ENCODE measurements at regions not wholly inside any gene's neighbourhood (a gene's known extent, or its start where the extent isn't known, plus 50 kb on each side); places are given as distances from the start of the nearest gene placed in this dataset.

DNA sequence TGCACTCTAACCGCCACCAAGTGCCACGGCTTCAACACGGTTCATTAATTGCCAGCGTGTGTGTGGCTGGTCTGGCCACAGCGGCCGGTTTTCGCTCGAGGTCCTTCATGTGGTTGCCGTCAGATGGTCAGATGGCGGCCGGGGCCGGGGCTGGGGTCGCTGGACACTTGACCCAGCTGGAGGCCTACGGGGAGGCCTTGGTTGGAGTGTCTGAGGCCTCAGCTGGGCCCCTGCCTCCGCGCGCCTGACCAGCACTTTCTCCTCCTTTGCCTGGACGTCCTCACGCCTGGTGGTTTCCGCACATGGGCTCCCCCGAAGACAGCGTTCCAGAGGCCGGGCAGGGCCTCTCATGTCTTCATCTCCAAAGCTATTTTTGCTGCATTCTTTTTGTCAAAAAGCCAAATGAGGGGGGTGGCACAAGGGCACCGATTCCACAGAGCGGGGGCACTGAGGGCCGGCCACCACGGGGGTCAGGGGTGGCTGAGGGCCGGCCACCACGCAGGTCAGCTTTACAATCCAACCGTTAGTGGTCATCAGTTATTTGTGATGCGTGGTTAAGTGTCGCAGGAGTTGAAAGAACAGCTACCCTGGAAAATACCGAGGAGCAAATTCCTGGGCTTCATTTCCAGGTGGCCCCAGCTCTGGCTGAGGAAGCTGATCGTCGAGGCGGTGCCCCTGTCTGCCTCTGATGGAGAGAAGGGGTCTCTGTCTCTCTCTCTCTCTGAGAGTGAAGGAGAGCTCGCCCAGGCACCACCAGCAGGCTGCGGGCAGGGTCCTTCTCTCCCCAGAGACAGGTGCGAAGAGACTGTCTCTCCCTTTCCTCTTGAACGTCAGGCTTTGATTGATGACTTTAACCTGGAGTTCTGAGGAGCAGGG lies 50.5 kb upstream of the FRMD1 start:
- ATAC-seq (replicated peaks): no peak
- Mint-ChIP-seq H3K27me3 (peaks cover 19% of the 10 kb centered on the region), H3K36me3 (ENCODE audit: low read depth) (no peaks in the 10 kb centered on the region), H3K4me3 (no peak overlapping the region), H3K9me3 (no peaks in the 10 kb centered on the region), H3K27ac (no peak overlapping the region), H3K4me1 (no peaks in the 10 kb centered on the region)

GRCh38 chr6:168128631-168129291 lies 49.7 kb upstream of the FRMD1 start:
- peaks cover 19% of the 10 kb centered on the region for H3K27me3 Mint-ChIP-seq
- no peak for ATAC-seq (replicated peaks)
- no peaks in the 10 kb centered on the region for H3K4me1 Mint-ChIP-seq

More at GRCh38 chr6:168128631-168129291, 49.7 kb upstream of the FRMD1 start:
- Mint-ChIP-seq H3K27ac (no peak overlapping the region), H3K4me3 (no peak overlapping the region), H3K9me3 (no peaks in the 10 kb centered on the region), H3K36me3 (ENCODE audit: low read depth) (no peaks in the 10 kb centered on the region)
